GM19025 (cell line): ENCODE measurements at regions not wholly inside any gene's neighbourhood (a gene's known extent, or its start where the extent isn't known, plus 50 kb on each side); places are given as distances from the start of the nearest gene placed in this dataset.

ENCODE experiments used
- ATAC-seq: cut with Tn5 transposase; IDR thresholded peaks from one replicate; pipeline ENCODE4 v1.9.1; 2021; ENCODE audit warnings: mild to moderate bottlenecking, low read depth, moderate library complexity; ENCODE audit not compliant: unreplicated experiment

DNA sequence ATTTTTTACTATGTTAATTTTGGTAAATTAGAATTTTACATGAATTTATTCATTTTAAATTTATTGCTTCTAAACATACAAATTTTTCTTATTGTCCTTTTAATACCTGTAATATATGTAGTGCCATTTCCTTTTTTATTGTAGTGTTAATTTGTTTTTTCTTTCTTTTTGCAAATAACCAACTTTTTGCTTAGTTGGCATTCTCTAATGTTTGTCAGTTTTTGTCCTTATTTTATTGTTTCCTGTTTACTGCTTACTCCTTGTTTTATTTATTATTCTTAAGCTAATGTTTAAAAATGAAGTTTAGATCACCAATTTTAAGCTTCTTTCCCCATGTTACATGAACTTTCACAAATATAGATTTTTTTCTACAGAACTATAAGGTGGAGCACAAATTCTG is 516.6 kb downstream of the SLITRK1 start:
- no peak for ATAC-seq

DNA sequence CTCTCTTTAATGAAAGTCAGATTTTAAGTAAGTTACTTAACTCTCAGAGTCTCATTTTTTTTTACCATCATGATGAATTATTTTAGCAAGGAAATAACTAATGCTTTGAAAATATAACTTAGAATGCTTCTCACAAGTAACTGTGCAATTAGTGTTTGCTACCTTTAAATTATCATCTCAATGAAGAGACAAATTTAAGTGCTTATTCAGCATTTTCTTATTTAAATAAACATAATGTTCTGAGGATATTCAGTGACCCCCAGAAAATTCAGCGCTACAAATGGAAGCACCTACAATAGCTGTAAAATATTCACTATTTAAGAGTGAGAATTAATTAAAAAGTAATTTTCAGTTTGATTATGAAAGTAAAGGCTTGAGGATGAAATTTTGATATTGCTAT is 527.2 kb downstream of the SLITRK1 start:
- no peak for ATAC-seq

DNA sequence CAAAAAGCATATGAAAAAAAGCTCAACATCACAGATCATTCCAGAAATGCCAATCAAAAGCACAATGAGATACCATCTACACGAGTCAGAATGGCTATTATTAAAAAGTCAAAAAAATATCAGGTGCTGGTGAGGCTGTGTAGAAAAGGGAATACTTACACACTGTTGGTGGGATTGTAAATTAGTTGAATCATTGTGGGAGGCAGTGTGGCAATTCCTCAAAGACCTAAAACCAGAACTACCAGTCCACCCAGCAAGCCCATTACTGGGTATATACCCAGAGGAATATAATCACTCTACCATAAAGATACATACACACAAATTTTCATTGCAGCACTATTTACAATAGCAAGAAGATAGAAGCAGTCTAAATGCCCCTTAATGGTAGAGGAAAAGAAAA is 529.9 kb downstream of the SLITRK1 start:
- no peak for ATAC-seq

DNA sequence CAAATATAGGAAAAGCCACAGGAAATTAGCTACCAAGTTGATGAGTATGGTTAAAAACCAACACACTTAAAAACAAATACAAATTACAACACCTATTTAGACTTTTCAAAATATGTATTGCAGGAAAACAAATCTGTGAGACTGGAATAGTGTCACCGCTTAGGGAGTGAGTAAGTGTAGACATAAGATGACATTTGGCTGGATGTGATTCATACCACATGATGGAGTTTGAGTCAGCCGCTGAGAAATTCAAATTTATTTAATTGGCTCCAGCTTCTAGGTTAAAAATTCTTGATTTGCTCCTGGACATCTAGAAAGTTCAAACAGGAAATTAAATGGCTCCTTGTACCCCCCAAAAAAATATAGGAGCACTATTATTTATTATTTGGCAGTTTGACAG is 531.7 kb downstream of the SLITRK1 start:
- no peak for ATAC-seq

DNA sequence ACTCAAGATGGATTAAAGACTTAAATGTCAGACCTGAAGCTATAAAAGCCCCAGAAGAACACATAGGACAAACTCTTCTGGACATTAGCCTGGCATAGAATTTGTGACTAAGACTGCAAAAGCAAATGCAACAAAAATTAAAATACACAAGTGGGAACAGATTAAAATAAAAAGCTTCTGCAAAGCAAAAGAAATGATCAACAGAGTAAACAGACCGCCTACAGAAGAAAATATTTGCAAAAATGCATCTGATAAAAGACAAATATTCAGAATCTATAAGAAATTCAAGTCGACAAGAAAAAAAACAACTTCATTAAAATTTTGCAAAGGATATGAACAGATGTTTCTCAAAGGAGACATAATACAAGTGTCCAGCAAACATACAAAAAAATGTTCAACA is 537.8 kb downstream of the SLITRK1 start:
- ATAC-seq: no peak

DNA sequence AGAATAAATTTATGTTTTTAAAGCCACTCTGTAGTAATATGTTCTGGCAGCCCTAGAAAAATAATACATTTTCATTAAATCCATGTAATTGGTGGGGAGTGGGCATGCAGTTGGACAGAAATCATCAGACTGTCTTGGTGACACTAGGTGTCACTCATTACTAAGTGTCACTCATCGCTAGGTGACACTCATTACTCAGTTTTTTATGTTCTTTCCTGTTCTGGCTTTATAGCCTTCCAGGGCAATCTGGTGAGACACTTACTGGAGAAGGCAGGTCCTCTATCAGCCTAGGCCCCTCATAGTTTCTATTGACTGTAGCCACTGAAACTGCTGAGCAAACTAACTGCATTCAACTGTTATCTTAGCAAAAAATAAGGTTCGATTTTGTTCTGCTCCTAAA is 542.1 kb downstream of the SLITRK1 start:
- ATAC-seq: no peak

DNA sequence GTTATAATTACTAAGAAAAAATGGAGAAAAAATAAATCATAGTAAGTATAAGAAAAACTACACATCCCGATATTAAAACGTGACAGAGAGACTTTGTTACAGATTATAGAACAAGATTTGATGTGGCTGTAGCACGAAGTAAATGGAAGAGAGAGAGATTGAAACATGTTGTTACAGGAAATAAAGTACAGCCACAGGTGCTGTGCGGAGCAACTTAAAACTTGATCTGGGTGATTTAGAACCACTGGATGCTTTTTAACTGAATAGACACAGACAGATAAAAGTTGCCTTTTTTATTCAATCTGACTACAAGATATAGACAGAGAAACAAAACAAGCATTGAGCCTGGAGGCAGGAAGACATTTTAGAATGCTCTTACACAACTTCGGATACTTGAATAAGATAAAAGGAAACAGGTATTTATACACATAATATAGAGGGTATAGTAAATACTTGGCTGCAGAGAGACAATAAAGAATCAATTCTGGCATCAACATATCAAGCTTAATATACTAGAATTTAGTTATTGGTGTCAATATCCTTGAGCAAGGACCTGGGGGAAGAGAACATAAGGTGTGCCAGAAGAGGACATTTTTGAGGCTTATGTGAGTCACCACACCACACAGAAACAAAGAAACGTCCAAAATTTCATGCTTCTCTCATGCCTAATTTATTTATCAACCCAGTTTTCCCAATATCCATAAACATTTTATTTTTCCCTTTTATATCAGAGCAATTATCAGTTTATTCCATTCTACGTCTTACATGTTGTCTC is 548.5 kb downstream of the SLITRK1 start:
- no peak for ATAC-seq

DNA sequence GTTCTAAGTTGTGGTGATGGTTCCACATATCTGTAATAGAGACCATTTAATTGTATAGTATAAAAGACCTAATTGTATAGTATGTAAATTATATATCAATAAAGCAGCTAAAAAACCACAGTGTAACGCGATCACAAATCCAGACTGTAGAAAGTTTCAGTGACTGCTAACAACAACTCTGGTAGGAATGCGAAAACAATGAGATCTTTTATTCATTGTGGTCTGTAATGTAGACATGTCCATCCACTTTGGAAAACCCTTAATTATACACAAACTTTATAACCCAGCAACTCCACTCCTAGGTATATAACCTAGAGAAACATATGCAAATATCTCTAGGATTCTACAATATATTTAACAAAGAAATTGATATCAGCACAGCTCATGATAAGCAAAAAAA is 549.5 kb downstream of the SLITRK1 start:
- ATAC-seq: no peak

DNA sequence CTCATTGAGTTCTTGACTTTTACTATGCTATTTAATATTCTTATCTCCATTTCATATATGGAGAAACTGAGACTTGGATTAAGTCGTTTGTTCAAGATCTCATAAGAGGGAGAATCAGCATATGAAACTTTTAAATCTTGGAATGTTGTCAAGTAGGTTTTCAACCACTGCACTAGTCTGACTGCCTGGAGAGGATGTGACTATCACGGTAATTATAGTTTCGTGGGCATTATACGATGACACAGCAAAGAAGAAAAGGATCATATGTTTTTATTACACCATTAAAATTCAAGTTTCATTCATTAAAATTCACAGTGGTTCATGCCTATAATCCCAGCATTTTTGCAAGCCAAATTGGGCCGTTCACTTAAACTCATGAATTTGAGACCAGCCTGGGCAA is 555.2 kb downstream of the SLITRK1 start:
- ATAC-seq: no peak

DNA sequence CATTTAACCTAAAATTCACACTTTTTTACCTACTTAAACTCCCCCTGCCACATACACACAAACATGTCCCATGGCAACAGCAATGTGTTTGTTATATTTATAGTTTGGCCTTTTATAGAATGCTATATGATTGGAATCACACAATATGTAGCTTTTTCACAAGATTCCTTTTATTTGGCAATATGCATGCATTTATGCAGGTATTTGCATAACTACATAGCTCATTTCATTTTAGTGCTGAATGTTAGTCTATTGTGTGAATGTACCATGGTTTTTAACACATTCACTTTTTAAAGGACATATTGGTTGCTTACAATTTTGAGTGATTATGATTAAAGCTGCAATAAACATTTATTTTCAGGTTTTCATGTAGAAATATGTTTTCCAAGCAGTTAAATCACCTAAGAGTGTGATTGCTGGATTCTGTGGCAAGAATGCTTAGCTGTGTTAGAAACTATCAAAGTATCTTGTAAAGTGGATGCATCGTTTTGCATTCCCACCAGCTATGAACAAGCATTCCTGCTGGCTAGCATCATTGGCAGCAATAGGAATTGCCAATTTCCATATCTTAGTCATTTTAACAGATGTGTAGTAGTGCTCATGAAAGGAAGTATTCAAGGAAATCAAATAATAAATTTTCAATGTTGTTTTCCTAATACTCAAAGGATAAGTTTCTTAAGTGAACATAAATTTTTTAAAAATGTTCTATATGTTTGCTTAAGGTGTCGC is 557.0 kb downstream of the SLITRK1 start:
- no peak for ATAC-seq

DNA sequence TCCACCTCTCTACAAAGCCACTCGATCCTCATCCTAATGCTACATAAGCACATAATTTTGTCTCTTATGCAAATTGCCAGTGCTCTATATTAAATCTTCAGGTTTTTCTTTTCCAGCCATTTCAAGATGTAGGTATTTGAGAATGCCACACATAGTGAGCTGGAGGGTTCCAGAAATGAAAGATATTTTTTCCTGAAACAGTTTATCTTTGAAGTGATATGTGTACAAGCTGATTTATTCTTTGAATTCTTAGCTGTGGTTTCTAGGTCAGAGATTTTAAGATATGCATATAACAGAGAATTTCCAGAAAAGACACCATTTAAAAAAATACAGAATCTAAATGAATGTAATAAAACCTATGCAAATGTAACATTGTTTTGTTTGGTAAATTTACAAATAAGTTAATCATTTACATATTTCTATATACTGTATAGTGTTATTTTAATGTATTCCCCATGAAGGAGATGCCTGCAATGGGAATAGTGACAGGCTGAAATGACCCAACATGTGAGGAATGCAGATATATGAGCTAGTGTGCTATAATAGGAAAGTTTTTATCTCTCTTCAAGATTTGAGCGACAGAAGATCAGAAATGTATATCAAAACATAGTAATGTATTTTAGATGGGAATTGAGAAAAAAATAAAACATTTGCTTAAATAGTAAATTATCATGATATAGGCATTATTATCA is 570.2 kb downstream of the SLITRK1 start:
- ATAC-seq: no peak

DNA sequence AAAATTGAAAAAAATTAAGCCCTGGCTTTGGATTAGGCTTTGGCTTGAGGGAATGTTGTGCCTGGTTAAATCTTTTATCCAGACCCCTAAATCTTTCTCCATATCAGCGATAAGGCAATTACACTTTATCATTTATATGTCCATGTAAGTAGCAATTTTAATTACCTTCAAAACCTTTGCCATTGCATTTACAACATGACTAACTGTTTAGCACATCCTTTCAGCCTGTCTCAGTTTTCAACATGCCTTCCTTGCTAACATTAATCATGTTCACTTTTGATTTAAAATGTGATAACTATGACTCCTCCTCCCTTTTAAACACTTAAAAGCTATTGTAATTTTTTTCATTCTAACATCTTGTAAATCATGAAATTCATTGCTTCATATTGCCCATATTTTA is 583.7 kb downstream of the SLITRK1 start:
- no peak for ATAC-seq

DNA sequence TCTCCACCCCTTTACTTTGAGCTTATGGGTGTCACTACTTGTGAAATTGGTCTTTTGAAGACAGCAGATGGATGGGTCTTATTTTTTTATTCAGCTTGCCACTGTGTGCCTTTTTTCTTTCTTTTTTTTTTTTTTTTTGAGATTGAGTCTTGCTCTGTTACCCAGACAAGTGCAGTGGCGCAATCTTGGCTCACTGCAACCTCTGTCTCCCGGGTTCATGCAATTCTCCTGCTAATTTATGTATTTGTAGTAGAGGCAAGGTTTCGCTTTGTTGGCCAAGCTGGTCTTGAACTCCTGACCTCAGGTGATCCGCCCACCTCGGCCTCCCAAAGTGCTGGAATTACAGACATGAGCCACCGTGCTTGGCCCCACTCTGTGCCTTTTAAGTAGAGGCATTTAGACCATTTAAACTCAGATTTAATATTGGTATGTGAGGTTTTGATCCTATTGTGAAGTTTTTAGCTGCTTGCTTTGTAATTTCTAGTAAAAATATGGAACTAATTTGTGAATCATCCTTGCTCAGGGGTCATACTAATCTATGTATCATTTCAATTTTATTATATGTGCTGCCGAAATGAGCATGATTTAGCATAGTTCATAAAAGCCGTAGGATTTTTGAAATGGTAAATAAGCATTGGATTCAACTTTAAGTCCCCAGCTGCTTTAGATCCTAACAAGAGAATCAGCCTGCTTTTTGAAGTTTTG is 584.5 kb downstream of the SLITRK1 start:
- no peak for ATAC-seq

DNA sequence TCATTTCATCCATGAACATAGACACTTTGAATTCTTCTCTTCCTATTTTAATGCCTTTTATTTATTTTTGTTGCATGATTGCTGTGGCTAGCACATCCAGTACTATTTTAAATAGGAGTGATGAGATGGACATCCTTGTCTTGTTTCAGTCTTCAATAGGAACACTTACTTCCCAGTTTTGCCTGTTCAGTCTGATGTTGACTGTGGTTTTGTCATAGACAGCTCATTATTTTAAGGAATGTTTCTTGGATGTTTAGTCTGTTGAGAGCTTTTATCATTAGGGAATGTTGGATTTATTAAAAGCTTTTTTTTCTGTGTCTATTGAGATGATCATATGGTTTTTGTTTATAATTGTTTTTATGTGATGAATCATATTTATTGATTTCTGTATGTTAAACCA is 586.6 kb downstream of the SLITRK1 start:
- no peak for ATAC-seq

DNA sequence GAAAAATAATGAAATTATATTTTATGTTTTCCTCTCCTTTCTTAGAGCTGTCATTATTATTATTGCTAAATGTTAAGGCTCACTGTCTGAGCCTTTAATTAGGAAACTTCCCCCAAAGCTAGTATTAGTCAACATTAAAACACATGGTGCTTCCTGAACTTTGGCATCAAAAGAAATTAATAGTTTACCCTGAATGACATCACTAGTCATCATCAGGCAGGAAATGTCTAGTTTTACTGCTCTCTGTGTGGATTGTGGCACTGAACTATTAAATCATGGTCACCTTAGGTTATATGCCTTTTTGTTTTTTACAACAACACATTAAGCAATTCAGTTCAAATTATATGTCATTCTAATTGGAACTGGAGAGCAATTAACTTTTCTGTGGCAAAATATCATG is 595.5 kb downstream of the SLITRK1 start:
- no peak for ATAC-seq

DNA sequence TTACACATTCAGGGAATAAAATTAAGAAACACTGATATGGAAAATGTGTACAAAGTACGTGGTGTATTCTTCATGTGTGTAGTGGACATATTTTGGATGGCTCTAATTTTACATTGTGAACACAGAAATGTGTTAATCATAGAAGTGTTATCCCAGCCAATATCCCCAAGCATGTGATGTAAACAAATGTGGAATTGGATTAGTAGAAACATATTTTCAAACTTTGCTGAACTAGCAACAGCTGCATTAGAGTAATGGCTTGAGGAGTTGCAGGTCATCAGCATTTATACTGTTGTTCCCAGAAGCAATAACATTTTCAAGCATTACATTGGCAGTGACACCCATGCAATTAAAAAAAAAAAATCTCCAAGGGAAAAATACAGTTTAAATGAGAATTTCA is 600.6 kb downstream of the SLITRK1 start:
- ATAC-seq: no peak

DNA sequence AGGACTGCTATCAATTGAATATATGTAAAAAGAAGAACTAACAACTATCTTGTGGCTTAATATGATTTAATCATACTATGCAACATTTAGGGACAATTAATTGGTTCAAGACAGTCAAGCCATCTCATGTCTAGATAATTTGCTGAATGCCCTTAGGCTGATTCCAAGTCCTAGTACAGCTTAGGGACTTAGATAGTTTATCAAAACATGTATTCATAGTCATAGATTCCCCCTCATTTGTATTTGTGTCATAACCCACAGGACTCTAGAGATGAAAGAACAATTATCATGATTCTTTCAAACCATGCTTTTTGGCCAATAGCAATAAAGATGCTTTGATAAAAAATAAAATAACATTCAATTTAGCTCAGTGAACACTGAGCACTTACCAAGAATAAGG is 607.6 kb downstream of the SLITRK1 start:
- no peak for ATAC-seq

DNA sequence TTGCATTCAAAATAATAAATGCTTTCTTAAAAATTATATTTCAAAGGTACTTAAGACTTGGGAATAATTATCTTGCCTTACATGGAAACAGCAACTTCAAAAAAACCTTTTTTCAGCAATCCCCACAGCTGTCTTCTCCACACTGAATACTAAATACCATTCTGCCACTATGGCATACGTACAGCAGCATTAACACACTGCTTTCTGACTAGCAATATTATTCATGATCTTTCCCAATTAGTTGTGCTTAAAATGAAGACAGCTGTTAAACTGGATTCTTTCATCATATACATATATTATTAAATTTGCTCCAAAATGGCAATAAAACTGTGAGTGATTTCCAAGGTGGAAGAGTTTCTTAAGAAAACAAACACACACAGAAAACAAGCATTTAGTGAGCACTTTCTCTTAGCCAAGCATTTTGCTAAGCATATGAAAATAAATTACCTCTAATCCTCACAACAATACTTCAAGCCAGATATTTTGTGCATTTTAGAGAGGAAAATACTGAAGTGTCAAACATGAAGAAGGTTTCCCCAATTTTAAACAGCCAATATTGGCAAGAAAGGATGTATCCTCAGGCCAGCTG is 609.5 kb downstream of the SLITRK1 start:
- ATAC-seq: no peak

DNA sequence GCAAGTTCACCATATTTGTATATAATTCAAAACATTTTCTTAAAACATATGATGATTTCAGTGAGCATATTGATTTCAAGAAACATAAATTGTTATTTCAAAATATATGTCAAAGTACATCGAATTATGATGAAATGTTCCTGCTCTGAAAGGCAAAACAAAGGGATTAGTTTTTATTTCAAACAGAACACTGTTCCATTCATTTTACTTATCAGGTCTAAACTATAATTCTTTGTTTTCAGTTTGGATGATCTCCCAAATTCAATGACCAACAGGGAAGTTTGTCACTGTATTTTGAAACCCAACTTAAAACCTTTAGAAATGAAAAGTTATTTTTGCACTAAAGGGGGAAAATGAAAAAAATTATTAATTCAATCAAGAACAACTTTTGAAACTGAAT is 610.2 kb downstream of the SLITRK1 start:
- no peak for ATAC-seq

DNA sequence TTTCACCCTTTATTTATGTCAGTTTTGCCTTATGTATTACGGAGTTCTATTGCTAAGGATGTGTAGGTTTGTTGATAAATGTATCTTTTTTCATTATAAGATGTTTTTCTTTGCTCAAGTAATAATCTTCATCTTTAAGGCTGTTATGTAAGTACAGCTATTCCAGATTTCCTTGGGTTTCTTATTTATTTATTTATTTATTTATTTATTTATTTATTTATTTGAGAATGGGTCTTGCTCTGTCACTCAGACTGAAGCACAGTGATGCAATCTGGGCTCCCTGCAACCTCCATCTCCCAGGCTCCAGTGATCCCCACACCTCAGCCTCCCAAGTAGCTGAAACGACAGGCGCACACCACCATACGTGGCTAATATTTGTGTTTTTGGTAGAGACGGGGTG is 617.0 kb downstream of the SLITRK1 start:
- ATAC-seq: no peak

DNA sequence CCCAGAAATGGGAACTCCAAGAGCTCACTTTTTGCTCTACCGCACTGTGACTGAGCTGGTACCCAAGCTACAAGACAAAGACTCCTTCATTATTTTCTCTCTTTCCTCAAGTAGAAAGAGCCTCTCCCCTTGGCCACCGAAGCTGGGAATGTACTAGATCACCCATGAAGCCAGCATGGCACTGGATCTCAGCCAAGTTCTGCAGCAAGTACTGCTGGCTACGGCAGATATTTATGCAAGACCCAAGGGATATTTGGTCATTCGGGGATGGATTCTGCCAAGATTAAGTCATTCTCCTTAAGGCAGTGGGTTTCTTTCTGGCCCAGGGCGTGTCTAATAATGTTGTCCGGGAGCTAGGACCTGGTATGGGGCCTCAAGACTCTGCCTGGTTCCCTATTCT is 633.5 kb downstream of the SLITRK1 start:
- no peak for ATAC-seq
